Activated naive CD8-positive, alpha-beta T cell treated with anti-CD3 and anti-CD28 coated beads for 36 hours (primary cell): ENCODE measurements at regions not wholly inside any gene's neighbourhood (a gene's known extent, or its start where the extent isn't known, plus 50 kb on each side); places are given as distances from the start of the nearest gene placed in this dataset.

ENCODE experiments used
- DNase-seq: peaks from one replicate; pipeline ENCODE4 v3.0.0; 2021
- H3K27ac Mint-ChIP-seq: one replicate; pipeline ENCODE4 v1.8.0; 2022; ENCODE audit warnings: mild to moderate bottlenecking, moderate library complexity, mixed read lengths
- H3K27me3 Mint-ChIP-seq: one replicate; pipeline ENCODE4 v1.8.0; 2022; ENCODE audit warnings: mild to moderate bottlenecking, mixed read lengths
- H3K36me3 Mint-ChIP-seq: one replicate; pipeline ENCODE4 v1.8.0; 2021; ENCODE audit warnings: mild to moderate bottlenecking, mixed read lengths
- H3K4me1 Mint-ChIP-seq: one replicate; pipeline ENCODE4 v1.8.0; 2021; ENCODE audit warnings: mixed read lengths
- H3K4me3 Mint-ChIP-seq: one replicate; pipeline ENCODE4 v1.8.0; 2022; ENCODE audit warnings: mild to moderate bottlenecking, moderate library complexity, mixed read lengths
- H3K9me3 Mint-ChIP-seq: one replicate; pipeline ENCODE4 v1.8.0; 2022; ENCODE audit warnings: mixed read lengths

DNA sequence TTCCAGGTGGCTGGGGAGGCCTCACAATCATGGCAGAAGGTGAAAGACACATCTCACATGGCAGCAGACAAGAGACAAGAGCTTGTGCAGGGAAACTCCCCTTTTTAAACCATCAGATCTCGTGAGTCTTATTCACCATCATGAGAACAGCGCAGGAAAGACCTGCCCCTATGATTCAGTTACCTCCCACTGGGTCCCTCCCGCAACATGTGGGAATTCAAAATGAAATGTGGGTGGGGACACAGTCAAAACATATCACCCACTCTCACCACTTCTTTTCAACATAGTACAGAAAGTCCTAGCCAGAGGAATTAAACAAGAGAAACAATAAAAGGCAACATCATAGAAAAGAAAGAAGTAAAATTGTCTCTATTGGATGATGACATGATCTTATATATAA lies 223.4 kb upstream of the SLC24A2 start:
- peaks cover 16% of the 10 kb centered on the region for H3K4me1 Mint-ChIP-seq
- peaks cover 17% of the 10 kb centered on the region for H3K9me3 Mint-ChIP-seq
- H3K36me3 Mint-ChIP-seq: peaks cover 8% of the 10 kb centered on the region
- H3K27ac Mint-ChIP-seq: no peak overlapping the region
- no peaks in the 10 kb centered on the region for H3K27me3 Mint-ChIP-seq
- no peak for DNase-seq
- no peak overlapping the region for H3K4me3 Mint-ChIP-seq

DNA sequence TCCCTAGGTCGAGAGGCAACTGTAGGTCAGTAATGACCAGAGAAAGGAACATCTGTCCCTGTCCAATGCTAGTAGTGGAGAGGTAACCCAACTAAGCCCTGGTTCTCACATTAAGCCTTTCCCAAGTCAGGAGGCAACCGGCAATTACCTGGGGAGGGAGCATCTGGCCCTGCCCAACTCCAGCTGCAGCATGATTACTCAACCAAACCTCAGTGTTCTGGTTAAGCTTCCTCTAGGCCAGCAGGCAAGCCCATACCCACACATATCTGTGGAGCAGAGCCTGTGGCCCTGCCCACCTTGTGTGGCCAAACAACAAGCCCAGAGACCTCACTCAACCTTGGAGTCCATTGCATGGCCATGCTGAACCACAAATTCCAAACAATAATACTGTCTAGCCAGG lies 220.8 kb upstream of the SLC24A2 start:
- H3K4me3 Mint-ChIP-seq: no peak overlapping the region
- no peak overlapping the region for H3K27ac Mint-ChIP-seq
- no peaks in the 10 kb centered on the region for H3K27me3 Mint-ChIP-seq
- DNase-seq: no peak
- H3K9me3 Mint-ChIP-seq: peaks cover 14% of the 10 kb centered on the region
- H3K36me3 Mint-ChIP-seq: peaks cover 5% of the 10 kb centered on the region
- peaks cover 2% of the 10 kb centered on the region for H3K4me1 Mint-ChIP-seq

DNA sequence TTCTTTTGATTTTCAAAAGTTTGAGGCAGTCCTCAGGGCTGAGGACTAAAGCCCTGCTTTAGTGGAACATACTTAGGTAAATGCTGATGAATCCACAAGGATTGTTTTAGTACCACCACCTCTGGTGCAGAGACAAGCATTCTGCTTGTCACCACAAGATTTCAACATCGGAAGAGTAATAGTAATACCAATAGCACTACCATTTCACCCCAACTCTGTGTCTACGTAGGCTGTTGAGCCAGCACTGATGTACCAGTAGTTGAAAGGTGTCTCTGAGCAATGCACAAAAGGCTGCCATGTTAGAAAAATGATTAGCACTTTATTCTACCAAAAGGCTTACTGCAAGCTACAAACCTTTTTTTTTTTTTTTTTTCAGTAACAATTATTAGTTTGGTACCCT lies 213.2 kb upstream of the SLC24A2 start:
- no peak overlapping the region for H3K4me3 Mint-ChIP-seq
- H3K9me3 Mint-ChIP-seq: peaks cover 8% of the 10 kb centered on the region
- DNase-seq: no peak
- H3K27me3 Mint-ChIP-seq: no peaks in the 10 kb centered on the region
- no peak overlapping the region for H3K27ac Mint-ChIP-seq
- peaks cover 14% of the 10 kb centered on the region for H3K36me3 Mint-ChIP-seq
- H3K4me1 Mint-ChIP-seq: peaks cover 35% of the 10 kb centered on the region

DNA sequence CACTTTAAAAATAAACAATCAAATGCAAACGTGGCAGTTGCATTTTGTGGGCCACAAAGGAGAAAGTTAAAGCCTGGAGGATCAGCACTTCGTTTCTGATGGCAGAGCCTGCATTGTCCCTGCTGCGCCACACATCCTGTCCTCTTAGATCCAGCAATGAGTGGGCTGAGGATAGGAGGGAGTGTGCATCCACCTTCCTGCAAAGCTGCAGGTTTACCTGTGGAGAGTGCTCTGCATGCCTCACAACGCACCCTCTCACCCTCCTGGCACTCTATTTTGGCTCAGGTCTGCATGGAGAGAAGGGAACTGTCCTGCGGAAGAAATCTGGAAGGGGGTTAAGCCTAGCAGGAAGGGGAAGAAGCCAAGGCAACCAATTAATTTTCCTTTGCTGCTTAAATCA lies 212.2 kb upstream of the SLC24A2 start:
- Mint-ChIP-seq H3K27me3 (no peaks in the 10 kb centered on the region), H3K9me3 (peaks cover 12% of the 10 kb centered on the region), H3K4me1 (peaks cover 39% of the 10 kb centered on the region), H3K4me3 (no peak overlapping the region), H3K27ac (no peak overlapping the region), H3K36me3 (peaks cover 17% of the 10 kb centered on the region)
- no peak for DNase-seq

DNA sequence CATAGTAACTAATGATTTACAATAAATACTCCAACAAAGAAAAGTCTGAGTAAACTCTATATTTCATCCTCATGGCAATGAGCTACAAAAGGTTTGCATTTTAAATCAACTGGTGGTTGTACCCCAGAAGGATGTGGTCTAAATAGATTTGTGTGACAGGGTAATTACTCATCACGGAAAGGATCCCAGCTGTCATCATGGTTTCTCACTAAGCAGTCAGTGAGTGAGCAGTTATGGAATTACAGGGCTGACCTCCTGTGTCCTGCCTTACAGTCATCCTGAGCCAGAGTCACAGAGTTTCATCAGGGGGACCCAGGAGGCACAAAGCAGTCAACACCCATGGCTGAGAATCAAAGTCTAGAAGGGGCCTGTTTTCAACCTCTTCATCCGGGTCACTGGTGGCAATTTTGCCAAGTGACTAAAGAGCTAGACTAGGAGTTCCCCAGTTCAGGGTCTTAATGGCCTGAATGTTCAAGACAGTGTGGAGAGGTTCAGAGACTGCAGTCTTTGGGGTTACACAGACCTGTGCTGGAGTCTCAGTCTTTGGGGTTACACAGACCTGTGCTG lies 210.7 kb upstream of the SLC24A2 start:
- no peaks in the 10 kb centered on the region for H3K27me3 Mint-ChIP-seq
- peaks cover 42% of the 10 kb centered on the region for H3K4me1 Mint-ChIP-seq
- DNase-seq: peak; percentile 76
- no peak overlapping the region for H3K4me3 Mint-ChIP-seq
- peaks cover 12% of the 10 kb centered on the region for H3K9me3 Mint-ChIP-seq
- peaks cover 17% of the 10 kb centered on the region for H3K36me3 Mint-ChIP-seq
- peak overlapping the region; percentile 95 for H3K27ac Mint-ChIP-seq

DNA sequence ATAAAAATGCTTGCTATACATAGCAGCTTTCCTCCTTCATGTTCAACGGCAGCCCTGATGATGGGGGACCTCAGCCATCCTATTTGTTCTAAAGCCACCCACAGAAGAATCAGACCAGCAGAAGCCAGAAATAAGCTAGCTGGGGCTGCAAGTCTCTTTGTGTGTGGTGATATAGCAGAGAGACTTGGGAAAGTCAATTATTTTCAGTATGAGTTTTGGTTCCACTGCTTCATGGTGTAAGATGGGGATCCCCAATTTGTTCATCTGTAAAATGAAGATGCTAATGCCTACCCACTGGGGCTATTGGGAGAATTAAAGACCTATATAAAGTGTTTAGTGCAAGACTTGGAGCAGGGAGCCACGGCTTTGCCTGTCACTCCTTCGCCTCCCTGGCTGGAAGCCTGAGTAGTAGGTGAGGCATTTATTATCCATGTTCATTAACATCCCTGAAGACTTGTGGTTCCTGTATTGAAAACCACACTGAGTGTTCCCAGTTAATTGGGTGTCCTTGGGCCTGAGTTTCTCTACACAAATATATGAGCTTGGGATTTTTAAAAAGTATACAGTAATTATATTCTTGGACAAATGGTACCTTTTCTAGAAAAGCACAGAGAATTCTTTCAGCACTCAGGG lies 210.1 kb upstream of the SLC24A2 start:
- DNase-seq: peak; percentile 10
- Mint-ChIP-seq H3K36me3 (peaks cover 17% of the 10 kb centered on the region), H3K27ac (peak overlapping the region; percentile 95), H3K27me3 (no peaks in the 10 kb centered on the region), H3K4me3 (peak overlapping the region; percentile 35), H3K9me3 (peaks cover 12% of the 10 kb centered on the region), H3K4me1 (peaks cover 47% of the 10 kb centered on the region)

DNA sequence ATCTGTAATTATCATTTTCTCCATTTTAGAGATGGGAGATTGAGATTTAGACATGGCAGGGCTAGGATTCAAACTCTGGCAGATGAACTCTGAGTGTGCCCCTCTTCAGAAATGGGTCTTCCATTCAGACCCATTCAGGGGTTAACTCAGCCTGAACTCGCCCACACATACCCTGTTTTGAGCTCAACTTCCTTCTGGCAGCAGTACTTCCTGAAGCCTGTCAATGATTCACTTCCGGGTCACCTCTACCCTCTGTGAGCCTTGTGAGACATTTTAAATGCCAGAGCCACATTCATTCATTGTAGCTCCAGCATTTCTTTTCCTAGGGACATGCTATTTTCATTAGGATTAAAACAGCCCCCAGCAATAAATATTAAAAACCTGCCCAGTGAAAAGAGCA lies 209.3 kb upstream of the SLC24A2 start:
- Mint-ChIP-seq H3K27ac (peak overlapping the region; percentile 95), H3K27me3 (no peaks in the 10 kb centered on the region), H3K4me3 (peak overlapping the region; percentile 35), H3K36me3 (peaks cover 17% of the 10 kb centered on the region), H3K4me1 (peaks cover 53% of the 10 kb centered on the region), H3K9me3 (peaks cover 12% of the 10 kb centered on the region)
- DNase-seq: no peak

DNA sequence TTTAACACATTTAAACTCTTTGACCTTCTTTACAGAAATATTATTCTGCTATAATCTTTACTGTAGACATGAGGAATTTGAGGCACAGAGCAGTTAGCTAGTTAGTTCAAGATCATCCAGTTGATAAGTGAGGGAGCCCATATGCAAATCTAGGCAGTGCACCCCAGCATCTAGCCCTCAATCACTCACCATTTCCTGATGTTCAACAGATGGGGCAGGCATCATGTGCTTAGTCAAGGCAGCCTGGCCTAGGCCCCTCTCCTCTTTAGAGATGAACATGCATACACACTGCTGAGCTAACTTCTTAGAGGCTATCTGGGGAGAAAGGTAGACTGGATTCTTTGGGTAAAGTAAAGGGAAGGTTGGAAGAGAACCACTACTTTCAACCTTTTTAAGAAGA lies 206.8 kb upstream of the SLC24A2 start:
- Mint-ChIP-seq H3K4me1 (peaks cover 67% of the 10 kb centered on the region), H3K9me3 (peaks cover 12% of the 10 kb centered on the region), H3K4me3 (no peak overlapping the region), H3K27ac (no peak overlapping the region), H3K27me3 (no peaks in the 10 kb centered on the region), H3K36me3 (peaks cover 17% of the 10 kb centered on the region)
- no peak for DNase-seq

DNA sequence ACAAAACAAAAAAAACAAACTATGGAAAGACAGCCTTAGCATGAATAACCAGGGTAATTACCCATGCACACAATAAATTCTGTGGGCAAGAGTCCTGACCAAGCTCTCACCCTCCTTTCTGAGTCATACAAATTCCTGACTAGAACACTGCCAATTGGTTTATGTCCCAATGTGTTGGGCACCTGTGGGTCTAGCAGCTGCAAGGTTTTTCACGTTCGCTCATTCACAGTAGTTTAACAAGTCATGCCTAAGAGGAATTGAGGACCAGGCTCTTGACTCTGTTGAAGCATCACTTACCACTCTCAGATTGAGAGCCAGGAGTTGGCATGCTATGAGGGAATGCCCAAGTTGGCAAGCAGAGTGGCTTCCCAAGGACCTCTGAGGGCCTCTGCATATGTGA lies 205.5 kb upstream of the SLC24A2 start:
- Mint-ChIP-seq H3K27me3 (no peaks in the 10 kb centered on the region), H3K27ac (no peak overlapping the region), H3K4me3 (no peak overlapping the region), H3K36me3 (peaks cover 17% of the 10 kb centered on the region), H3K4me1 (peaks cover 54% of the 10 kb centered on the region), H3K9me3 (peaks cover 12% of the 10 kb centered on the region)
- DNase-seq: no peak

DNA sequence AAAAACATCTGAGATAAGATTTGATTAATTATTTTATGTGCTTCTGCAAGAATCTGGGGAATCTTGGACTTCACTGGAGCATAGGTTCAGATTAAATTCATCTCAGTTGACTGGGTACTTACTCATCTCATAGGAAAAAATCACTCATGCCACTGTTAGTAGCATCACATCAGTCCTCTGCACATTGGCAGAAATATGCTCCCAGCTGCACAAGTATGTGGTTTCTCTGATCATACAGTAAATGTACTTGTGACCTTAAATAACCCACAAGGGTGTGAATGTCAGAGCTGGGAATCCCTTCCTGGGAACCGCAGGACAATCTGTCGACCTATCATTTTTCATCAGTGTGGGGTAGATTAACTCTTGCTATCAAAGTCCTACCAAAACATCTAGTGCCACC lies 203.7 kb upstream of the SLC24A2 start:
- Mint-ChIP-seq H3K4me3 (no peak overlapping the region), H3K4me1 (peaks cover 37% of the 10 kb centered on the region), H3K27ac (no peak overlapping the region), H3K36me3 (peaks cover 8% of the 10 kb centered on the region), H3K9me3 (peaks cover 8% of the 10 kb centered on the region), H3K27me3 (no peaks in the 10 kb centered on the region)
- peak; percentile 18 for DNase-seq

DNA sequence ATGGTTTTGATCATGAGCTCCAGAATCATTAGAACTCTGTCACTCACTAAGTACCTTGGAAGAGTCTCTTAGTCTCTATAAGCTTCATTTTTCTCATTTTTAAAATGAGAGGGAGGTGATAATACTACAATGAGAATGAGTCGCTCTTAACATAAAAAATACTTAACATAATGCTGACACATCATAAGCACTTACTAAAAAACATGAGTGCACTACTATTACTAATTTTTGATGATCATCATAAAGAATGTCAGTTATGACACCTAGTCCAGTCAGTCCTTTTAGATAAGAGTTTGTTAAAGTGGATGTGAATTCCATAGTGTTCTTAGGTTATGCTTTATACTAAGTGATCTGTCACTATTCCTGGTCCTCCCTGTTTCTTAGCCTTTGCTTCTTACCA lies 200.4 kb upstream of the SLC24A2 start:
- no peak overlapping the region for H3K4me3 Mint-ChIP-seq
- H3K9me3 Mint-ChIP-seq: no peaks in the 10 kb centered on the region
- no peaks in the 10 kb centered on the region for H3K36me3 Mint-ChIP-seq
- H3K27ac Mint-ChIP-seq: no peak overlapping the region
- no peak for DNase-seq
- no peaks in the 10 kb centered on the region for H3K27me3 Mint-ChIP-seq
- peaks cover 22% of the 10 kb centered on the region for H3K4me1 Mint-ChIP-seq

DNA sequence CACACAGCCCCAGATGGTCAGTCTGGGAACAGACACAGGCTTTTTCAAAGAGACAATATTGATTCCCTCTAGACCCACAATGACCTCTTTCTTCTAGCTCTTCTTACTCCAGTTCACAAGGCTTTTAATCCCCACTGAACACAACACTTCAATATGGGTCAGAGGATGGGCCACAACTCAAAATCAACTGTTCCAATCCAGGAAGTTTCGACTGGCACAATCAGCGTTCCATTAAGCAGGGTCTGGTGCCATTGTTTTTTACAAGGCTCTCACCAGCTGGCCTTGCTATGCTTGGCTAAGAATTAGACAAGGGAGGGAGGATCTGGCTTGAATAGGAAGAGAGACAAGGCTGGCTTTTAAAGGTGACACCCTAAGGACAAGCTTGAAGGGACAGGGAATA lies 199.4 kb upstream of the SLC24A2 start:
- no peaks in the 10 kb centered on the region for H3K27me3 Mint-ChIP-seq
- H3K27ac Mint-ChIP-seq: no peak overlapping the region
- H3K4me3 Mint-ChIP-seq: no peak overlapping the region
- no peaks in the 10 kb centered on the region for H3K9me3 Mint-ChIP-seq
- DNase-seq: no peak
- no peaks in the 10 kb centered on the region for H3K36me3 Mint-ChIP-seq
- H3K4me1 Mint-ChIP-seq: peaks cover 15% of the 10 kb centered on the region

DNA sequence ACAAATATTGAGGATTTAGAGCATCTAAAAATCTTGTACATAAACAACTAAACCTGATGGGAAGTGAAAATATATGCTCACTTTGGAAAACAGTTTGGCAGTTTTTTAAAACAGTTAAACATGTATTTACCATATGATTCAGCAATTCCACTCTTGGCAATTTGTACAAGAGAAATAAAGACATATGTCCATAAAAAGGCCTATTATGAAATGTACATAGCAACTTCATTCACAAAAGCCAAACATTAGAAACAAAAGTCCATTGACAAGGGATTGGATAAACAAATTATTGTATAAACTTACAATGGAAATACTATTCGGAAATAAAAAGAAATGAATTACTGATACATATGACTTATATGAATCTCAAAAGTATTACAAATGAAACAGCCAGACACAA lies 196.2 kb upstream of the SLC24A2 start:
- H3K4me1 Mint-ChIP-seq: no peaks in the 10 kb centered on the region
- DNase-seq: no peak
- H3K9me3 Mint-ChIP-seq: no peaks in the 10 kb centered on the region
- H3K27ac Mint-ChIP-seq: no peak overlapping the region
- no peak overlapping the region for H3K4me3 Mint-ChIP-seq
- H3K27me3 Mint-ChIP-seq: no peaks in the 10 kb centered on the region
- H3K36me3 Mint-ChIP-seq: no peaks in the 10 kb centered on the region

DNA sequence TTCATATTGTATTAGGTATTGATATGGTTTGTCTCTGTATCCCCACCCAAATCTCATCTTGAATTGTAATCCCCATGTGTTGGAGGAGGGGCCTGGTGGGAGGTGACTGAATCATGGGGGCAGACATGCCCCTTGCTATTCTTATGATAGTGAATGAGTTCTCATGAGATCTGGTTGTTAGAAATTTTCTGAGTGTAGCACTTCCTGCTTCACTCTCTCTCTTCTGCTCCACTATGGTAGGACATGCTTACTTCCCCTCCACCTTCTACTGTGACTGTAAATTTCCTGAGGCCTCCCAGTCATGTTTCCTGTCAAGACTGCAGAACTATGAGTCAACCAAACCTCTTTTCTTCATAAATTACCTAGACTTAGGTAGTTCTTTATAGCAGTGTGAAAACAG lies 187.4 kb upstream of the SLC24A2 start:
- Mint-ChIP-seq H3K9me3 (peaks cover 9% of the 10 kb centered on the region), H3K27ac (peak overlapping the region; percentile 91), H3K27me3 (no peaks in the 10 kb centered on the region), H3K4me3 (no peak overlapping the region), H3K36me3 (peaks cover 6% of the 10 kb centered on the region), H3K4me1 (peaks cover 20% of the 10 kb centered on the region)
- peak; percentile 10 for DNase-seq

DNA sequence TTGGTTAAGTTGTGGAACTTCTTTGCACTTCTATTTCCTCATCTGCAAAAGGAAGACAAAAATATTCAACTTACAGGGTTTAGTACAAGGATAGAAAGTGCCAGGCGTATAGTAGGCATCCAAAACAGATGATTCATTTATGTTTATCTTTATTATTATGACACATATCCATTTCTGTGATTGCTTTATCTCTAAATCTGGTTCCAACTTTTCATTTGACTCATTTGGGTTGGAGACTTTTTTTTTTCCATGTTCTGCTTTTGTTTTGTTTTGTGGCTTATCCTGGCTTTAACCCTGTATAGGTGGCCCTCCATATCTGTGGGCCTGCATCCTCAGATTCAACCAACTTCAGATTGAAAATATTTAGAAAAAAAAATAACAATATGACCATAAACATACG lies 186.7 kb upstream of the SLC24A2 start:
- Mint-ChIP-seq H3K4me3 (no peak overlapping the region), H3K4me1 (peaks cover 20% of the 10 kb centered on the region), H3K9me3 (peaks cover 9% of the 10 kb centered on the region), H3K27me3 (no peaks in the 10 kb centered on the region), H3K27ac (no peak overlapping the region), H3K36me3 (peaks cover 6% of the 10 kb centered on the region)
- no peak for DNase-seq

DNA sequence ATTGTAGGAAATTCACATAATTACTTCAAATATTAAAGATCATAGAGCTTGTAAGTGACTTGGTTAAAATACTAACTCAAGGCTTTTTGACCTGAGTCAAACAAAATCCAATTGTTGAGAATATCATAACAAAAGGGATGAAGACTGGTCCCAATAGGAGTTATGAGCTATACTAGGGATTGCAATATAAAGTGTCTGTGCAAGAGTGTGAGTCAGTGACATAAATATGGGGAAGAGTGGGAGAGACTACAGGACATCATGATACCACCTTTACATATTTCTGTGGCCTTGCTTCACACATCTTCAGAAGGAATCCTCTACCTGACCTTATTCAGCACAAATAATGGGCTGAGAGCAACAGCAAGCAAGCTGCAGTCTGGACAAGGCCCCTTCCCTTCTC lies 180.9 kb upstream of the SLC24A2 start:
- Mint-ChIP-seq H3K4me1 (peaks cover 9% of the 10 kb centered on the region), H3K9me3 (peaks cover 1% of the 10 kb centered on the region), H3K4me3 (no peak overlapping the region), H3K27ac (no peak overlapping the region), H3K36me3 (no peaks in the 10 kb centered on the region), H3K27me3 (no peaks in the 10 kb centered on the region)
- no peak for DNase-seq
